NCI-H2107 treated with DMSO at 0.1 percent for 48 hours (cell line): ENCODE measurements at regions not wholly inside any gene's neighbourhood (a gene's known extent, or its start where the extent isn't known, plus 50 kb on each side); places are given as distances from the start of the nearest gene placed in this dataset.

ENCODE experiments used
- DNase-seq: peaks from one replicate; lab custom pipeline; 2025; ENCODE audit not compliant: unreplicated experiment; lab: John Stamatoyannopoulos, UW

- DNase-seq, result no peak
Measured at GRCh38 chr1:61627365-61627764, 97.6 kb downstream of the TM2D1 start.

DNA sequence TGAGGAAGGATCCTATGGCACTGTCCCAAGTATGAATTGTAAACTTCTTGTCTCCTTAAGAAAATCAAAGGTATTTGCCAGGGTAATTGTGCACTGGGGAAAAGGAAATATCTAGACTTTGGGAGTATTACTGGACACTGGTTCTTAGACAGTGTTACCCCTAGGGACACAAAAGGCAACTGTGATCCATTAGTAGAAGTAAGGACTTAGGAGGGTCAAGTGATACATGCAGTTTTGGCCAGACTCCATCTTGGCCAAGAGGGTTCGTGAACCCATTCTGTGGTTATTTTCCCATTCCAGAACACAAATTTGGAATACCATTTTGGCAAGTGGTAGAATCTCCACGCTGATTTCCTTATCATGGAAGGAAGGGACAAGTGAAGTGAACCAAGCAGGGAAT, 98.1 kb downstream of the TM2D1 start:
- no peak for DNase-seq

DNA sequence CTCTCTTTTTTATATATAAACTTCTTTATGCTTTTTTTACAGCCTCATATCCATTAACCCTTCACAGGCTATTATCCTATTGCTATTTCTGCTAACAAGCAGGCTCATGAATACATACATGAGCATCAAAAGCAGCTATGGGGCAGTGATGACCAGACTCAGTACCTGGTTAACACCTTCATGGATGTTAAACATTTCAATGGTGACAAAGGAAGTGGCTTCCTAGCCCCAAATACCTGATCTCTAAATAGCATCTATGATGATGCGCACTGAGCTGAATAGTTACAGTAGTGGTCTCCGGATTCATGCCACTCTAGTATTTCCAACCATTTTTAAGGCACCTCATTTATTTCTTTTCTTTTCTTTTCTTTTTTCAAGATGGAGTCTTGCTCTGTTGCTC, 101.1 kb downstream of the TM2D1 start:
- DNase-seq, result no peak

DNA sequence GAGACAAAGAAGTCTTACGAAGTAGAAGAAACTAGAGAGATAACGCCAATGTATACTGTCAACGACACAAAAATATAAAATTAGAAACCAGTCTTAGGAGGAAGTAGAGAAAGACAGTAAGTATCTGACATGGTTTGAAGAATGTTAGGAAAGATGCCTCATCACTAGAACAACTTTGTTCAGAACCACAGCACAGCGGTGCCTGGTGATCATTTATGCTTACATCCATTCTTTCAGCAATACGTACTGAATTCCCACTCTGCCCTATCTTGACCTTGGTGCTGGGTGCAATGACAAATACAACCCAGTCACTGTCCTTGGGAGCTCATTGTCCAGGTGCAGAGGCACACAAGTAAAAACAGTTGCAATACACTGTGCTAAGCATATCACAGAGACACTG, 104.4 kb downstream of the TM2D1 start:
- DNase-seq, result no peak

DNA sequence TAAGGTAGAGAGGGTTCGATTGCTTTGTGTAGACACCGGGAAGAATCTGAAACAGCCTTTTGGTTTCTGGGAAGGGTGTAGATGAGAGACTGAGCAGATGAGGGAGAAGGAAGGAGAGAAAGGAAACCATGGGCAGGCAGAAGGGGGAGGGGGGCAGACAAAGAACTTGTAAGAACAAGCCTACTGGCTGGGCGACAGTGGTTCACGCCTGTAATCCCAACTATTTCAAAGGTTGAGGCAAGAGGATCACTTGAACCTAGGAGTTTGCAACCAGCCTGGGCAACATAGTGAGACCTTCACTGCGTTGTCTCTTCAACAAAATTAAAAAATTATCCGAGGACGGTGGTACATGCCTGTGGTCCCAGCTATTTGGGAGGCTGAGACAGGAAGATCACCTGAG, 106.2 kb downstream of the TM2D1 start:
- no peak for DNase-seq

- DNase-seq, result no peak
Measured at GRCh38 chr1:61618193-61618592, 106.7 kb downstream of the TM2D1 start.

DNA sequence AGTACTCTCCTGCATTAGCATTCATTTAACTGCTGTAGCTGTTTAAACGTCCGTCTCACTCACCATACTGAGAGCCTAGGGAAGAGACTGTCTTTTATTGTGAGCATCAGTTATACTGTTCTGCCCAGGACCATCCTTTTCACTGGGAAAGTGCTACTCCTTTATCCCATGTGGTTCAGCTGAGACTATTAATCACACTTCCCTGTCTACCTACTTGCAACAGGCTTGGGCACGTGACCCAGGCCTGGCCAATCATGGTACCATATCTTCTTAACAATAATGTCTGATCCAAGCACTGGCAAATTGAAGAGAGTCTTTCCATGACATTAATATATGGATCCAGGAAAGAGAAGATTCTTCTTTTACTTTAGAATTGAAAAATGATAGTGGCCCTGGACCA, 108.1 kb downstream of the TM2D1 start:
- no peak for DNase-seq

DNA sequence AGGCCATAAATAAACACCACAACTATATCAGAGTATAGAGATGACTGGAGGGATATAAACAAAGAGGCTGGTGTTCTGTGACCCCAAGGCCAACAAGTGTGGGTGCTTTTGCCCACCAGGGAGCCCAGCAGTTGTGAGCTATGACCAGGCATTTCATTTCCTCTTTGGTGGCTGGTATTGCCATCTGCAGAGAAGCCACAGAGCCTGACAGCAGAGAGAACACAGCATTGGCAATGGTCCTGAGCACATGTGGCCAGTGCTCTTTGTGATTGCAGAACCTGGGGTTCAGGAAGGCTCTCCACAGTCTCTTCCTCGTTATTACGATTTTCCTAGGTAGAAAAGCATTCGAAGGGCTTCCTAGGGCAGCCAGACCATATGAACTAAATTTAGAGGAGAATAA, 112.3 kb downstream of the TM2D1 start:
- DNase-seq, result no peak

- no peak for DNase-seq
Measured at GRCh38 chr1:61609040-61609439, 115.9 kb downstream of the TM2D1 start.

GRCh38 chr1:61607448-61607847, 117.5 kb downstream of the TM2D1 start:
- DNase-seq, result no peak

DNA sequence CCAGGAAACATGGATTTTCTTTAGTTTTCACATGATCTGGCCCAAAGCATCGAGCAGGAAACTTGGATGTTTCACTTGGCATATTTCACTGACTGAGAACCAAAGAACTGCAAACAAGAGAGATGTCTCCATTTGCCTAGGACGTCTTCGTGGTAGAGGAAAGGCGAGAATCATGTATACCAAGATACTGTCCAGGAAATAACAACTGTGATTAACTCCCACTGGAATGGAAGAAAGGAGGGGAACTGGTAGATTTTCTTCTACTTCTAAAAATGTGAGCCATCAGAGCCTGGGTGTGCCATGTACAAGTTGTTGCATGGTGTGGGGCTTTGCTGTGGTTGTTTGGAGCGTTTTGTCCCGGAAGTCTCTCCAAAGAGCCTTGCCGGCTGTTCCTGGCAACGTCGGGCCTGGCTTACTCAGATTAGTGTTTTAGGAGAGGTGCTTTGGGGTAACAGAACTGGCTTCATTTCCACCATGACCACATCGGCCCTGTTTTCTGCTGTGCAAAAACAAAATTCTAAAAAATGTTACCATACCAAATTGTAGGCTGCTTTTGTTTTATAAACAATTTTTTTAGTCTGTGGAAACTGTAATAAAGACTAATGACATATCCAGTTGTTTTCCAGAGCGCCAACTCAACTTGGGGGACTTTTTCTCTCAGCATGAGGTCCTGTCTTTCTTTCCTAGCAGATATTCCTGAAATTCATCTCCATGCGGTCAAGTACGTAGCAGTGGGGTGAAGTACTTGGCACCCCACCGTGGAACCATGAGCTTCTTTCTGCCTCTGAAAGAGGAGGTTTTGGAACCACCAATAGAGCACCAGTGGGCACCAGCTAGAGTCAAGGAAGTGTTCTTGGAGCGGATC, 118.3 kb downstream of the TM2D1 start:
- no peak for DNase-seq

DNA sequence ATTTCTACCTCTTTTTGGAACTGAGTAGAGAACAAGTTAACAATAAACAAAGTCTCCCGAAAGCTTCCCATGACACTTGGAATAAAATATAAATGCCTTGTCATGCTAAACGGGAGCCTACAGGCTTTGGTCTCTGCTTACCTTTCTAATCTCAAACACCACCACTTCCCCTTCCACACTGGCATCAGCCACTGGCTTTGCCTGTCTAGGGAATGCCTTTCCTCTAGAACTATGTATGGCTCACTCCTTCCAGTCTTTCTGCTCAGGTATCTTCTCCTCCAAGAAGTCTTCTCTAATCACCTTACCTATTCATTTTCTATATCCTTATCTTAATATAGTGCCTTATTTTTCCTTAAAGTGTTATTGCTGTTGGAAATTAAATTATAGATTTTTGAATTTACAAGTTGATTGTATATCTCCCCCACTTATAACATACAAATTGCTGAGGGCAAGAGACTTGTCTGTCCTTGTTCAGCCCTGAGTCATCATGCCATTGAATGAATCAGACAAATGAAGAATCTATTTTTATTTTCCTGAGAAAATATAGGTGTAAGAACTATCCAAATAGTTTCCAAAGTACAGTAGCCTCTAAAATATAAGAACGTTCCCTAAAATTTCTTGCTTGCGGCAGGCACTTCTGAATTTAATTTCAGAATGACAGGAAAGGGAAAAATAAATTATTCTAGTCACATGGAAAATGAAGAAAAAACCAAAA, 119.2 kb downstream of the TM2D1 start:
- DNase-seq, result no peak

DNA sequence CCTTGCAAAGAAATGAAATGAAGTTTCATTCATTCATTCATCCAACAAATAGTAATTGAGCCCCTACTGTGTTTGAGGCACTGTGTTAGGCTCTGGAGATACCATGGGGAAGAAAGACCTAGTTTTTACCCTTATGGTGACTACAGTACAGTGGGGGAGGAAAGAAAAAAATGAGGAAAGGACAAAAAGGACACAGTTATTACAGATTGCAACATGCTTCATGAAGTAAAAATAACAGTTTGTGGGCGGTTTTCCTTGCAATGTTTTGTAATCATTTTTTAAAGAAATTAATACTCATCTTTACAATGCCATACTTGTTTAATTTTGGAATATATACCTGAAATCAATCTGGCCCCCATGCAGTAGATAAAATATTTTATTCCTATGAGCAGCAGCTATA, 120.3 kb downstream of the TM2D1 start:
- no peak for DNase-seq

GRCh38 chr1:61604261-61604660, 120.7 kb downstream of the TM2D1 start:
- DNase-seq, result no peak

- no peak for DNase-seq
Measured at GRCh38 chr1:61602663-61603062, 122.3 kb downstream of the TM2D1 start.

GRCh38 chr1:61597601-61598000, 127.3 kb downstream of the TM2D1 start:
- no peak for DNase-seq

DNA sequence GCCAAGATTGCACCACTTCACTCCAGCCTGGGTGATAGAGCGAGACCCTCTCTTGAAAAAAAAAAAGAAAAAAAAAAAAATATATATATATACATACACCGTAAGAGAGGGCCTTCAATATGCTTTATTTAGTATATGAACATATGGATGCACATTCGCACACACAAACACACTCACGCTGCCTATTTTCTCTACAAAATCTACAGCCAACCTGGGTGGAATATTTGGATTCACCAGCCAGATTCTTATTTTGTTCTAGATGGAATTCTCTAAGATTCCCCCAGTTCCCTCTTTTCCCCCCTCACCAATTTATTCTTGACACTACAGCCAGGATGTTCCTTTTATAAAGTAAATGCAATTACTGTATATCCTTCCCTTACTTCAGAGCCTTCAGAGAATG, 131.6 kb downstream of the TM2D1 start:
- no peak for DNase-seq

DNA sequence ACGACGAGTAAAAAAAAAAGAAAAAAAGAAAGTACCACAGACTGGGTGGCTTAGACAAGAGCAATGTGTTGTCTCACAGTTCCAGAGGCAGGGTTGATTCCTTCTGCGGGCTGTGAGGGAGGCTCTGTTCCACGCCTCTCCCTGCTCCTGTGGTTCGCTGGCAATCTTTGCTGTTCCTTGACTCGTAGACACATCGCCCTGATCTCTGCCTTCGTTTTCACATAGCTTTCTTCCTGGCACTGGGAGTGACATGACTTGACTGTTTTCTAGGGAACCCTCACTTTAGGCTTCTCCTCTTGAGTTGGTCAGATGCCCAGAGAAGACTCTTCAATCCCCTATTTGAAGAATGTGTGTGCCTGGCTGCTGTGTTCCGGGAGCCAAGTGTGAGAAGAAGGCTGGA, 133.6 kb downstream of the TM2D1 start:
- no peak for DNase-seq

- DNase-seq, result peak; percentile 55
Measured at GRCh38 chr1:61588736-61589672, 135.9 kb downstream of the TM2D1 start.

DNA sequence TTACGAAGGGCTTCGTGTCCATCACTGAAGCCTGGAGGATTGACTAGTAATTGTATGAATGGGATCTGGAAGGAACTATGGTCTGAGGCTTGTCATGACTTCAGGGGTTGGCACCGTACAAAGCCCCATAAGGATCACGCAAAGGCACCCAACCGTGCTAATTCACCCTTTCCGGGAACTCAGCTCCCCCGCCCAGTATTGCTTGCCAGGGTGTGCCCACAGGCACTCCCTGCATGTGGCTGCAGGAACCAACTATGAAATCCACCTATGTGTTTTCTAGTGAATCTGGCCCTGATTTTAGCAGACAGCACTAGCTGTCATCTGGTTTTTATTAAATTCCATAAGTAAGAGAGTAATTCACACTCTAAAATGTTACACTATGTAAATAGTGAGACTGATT, 139.2 kb downstream of the TM2D1 start:
- no peak for DNase-seq

GRCh38 chr1:61583703-61584102, 141.2 kb downstream of the TM2D1 start:
- DNase-seq, result no peak
